Stimulated activated CD4-positive, alpha-beta T cell treated with anti-CD3 and anti-CD28 coated beads, Interleukin-2, amount 100 ng/mL, for 48 hours (primary cell): ENCODE measurements at regions not wholly inside any gene's neighbourhood (a gene's known extent, or its start where the extent isn't known, plus 50 kb on each side); places are given as distances from the start of the nearest gene placed in this dataset.
"Not testable (repeated sequence)": the region's sequence is repeated elsewhere in the genome, so short reads cannot be mapped to it uniquely, and the experiment has no call there.

Source experiments
- DNase-seq, 2 donors: peaks; one replicate each; pipeline ENCODE4 v3.0.0-alpha.2; 2020

GRCh38 chr7:68195642-68196041 is 1199.0 kb downstream of the TYW1 start:
- DNase-seq, result not testable (repeated sequence)

GRCh38 chr7:68200051-68200670 is 1203.5 kb downstream of the TYW1 start:
- no peak for DNase-seq

GRCh38 chr7:68203251-68203650 is 1206.6 kb downstream of the TYW1 start:
- DNase-seq, result no peak

DNA sequence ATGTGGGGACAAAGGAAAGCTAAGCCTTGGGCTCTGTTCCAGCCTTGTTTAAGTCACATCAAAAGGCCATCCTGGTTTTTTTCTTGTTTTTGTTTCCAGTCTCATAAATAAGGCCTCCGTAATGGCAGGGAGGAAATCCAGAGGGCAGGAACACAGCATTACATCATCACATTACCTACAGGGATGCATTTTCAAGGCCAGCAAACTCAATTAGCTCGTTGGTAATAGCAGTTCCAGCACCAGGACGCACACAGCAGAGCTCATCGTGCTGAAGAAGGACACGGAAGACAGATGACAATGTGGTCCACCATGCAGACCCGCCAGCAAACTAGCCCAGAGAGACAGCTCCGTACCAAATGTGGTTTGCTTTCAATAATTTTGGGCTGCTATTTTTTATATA is 1209.2 kb downstream of the TYW1 start:
- DNase-seq, result no peak

- no peak for DNase-seq
Observed at GRCh38 chr7:68206946-68207485, 1210.4 kb downstream of the TYW1 start.

GRCh38 chr7:68207676-68208075 is 1211.0 kb downstream of the TYW1 start:
- DNase-seq, result no peak

DNA sequence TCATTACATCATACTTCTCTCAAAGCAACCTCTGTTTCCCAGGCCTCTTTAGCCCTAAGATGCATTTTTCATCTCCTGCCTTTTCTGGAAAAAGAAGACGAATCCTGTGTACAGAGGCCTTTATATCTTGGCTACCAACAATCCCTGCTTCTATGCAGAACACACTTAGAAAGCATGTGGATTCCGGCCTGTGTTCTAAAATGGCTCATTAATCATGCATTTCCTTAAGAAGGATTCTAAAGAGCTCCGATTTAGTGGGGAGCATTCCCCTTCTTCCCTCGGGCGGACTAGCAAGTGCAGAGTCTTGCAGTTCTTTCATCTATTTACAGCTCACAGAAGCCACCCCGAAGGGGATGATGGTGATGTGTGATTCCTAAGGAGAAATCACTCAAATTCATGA is 1212.9 kb downstream of the TYW1 start:
- DNase-seq, result no peak

- no peak for DNase-seq
Observed at GRCh38 chr7:68213838-68214237, 1217.2 kb downstream of the TYW1 start.

GRCh38 chr7:68216051-68216450 is 1219.4 kb downstream of the TYW1 start:
- no peak for DNase-seq

DNA sequence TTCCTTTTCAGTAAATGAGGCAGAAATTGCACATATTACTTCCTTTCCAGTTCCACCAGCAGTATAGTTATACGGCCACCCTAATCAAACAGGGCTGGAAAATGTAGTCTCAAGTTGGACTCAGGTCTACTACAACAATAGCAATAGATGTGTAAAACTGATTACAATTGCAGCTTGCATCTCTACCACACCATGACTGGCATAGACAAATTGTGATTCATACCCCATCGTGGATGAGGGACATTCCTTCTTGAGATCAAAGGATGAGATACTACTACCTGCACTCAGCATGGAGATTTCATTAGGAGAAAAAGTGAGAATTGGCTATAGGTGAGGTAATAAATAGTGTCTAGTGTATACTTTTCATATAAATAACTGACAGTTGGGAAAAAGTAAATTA is 1220.8 kb downstream of the TYW1 start:
- no peak for DNase-seq

DNA sequence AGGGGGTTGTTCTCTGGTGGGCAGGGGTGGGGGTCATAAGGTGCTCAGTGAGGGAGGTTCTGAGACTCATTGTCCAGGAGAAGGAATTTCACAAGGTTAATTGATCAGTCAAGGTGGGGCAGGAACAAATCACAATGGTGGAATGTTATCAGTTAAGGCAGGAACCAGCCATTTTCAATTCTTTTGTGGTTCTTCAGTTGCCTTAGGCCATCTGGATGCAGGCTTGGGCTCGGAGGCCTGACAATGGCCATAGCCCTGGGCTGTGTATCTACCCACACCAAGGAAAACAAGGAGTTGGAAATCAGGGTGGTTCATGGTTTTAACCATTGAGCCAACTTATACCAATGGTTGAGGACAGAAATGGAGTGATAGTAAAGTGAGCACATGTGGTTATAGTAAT is 1221.8 kb downstream of the TYW1 start:
- DNase-seq, result no peak

- no peak for DNase-seq
Observed at GRCh38 chr7:68222311-68222710, 1225.7 kb downstream of the TYW1 start.

DNA sequence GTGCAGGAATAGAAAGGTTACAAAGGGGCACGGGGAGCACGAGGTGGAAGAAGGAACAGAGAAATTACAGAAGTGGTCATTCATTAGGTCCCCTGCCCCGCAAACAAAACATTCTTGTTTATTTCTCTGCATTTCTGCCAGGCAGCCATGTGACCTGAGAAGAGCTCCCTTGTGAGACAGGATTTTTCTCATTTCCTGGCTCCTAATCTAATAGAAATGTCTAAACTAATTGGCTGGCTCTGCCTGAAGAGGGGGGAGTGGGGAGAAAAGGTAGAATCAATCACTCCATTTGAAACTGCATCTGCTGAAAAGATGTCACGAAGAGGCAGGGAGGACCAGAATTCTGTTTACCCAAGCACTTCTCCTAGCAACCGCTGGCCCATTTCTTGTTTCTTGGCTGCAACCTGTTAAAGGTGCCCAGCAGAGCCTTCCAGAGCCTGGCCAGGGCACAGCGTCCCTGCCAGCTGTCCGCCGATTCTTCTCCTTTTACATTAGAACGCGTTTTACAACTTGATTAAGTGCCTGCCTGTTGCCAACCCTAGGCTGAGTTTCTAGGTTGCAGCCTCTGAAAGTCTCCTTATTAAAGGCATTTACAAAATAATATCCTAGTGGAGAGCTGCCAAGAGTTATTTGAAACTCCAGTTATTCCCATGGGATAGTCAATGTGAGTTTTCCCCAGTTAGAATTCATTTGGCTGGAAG is 1227.6 kb downstream of the TYW1 start:
- DNase-seq, result no peak

DNA sequence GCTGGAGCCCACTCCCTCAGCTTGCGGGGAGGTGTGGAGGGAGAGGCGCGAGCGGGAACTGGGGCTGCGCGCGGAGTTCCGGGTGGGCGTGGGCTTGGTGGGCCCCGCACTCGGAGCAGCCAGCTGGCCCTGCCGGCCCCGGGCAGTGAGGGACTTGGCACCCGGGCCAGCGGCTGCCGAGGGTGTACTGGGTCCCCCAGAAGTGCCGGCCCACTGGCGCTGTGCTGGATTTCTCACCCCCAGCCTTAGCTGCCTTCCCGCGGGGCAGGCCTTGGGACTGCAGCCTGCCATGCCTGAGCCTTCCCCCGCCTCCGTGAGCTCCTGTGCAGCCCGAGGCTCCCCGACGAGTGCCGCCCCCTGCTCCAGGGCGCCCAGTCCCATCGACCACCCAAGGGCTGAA is 1234.4 kb downstream of the TYW1 start:
- not testable (repeated sequence) for DNase-seq

DNA sequence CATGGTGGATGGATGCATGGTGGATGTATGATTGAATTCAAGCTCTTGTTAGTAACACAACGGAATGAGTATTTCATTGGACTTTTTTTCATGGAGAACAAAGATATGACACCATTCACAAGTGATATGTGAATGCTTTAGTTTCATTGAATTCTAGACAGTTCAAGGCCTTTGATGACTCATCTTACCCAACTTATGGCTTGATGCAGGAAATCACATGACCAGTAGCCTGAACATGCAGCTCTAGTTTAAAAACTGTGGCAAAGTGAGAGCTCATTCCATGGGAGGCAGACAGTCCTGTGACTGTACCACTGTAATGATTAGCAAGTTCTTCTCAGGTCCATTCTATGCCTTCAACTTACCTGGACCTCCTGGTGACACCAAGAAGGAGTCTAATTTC is 1239.3 kb downstream of the TYW1 start:
- no peak for DNase-seq

DNA sequence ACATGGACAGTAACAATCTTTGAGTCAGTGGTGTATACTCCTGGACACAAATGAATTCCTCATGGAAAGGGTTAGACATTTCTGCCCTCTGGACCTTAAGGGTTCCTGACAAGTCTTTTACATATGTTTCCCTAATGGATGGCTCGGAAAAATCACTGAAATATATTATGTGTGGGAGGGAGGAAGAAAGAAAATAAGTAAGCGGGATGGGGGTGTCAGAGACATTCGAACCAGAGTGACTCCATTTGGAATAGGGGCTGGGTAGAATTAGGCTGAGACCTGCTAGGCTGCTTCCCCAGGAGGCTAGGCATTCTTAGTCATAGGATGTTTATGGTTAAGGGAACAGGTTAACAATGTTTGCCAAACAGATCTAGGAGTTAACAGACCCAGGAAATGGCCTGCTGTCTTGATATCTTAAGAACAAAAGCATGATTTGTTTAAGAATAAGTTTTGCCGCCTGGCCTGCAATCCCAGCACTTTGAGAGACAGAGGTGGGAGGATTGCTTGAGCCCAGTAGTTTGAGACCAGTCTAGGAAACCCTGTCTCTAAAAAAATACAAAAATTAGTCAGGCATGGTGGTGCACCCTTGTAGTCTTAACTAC is 1241.7 kb downstream of the TYW1 start:
- no peak for DNase-seq

- no peak for DNase-seq
Observed at GRCh38 chr7:68243128-68243527, 1246.5 kb downstream of the TYW1 start.

DNA sequence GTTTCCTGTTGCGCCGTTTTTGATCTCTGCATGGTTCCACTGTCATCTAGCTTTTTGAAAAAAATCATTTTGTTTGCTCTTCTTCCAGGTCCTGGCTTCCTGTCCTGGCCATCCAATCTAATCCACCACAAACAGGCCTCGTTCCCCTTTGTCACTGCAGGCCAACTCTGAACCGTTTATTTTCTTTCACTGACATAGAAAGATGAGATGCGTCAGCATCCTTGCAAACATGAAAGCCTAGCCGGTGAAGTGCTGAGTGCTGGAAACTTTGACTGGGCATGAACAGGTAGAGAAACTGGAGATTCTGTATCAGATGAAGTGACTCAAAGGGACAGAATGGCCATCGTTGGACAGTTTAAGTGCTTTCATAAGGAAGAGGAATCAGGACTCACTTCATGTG is 1247.8 kb downstream of the TYW1 start:
- DNase-seq, result no peak

DNA sequence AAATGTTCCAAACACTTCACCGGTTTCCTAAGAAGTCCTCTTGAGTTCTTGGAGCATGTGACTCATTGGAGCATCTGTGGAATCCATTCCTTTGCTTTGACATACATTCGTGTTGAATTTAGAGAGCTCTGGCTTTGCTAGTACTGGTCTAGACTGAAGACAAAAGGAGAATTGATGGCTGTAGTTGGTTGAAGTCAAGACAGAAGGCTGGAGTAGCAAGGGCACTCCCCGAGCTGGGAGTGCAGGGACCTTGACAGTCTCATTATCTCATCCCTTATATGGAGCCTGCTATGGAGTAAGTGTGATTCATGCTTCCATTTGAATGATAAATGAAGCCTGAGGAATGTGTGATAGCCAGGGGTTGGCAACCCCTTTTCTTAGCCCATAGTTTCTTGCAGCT is 1249.1 kb downstream of the TYW1 start:
- no peak for DNase-seq

GRCh38 chr7:68246189-68246633 is 1249.6 kb downstream of the TYW1 start:
- no peak for DNase-seq

- no peak for DNase-seq
Observed at GRCh38 chr7:68247126-68247525, 1250.5 kb downstream of the TYW1 start.

GRCh38 chr7:68247571-68247970 is 1250.9 kb downstream of the TYW1 start:
- DNase-seq, result no peak

DNA sequence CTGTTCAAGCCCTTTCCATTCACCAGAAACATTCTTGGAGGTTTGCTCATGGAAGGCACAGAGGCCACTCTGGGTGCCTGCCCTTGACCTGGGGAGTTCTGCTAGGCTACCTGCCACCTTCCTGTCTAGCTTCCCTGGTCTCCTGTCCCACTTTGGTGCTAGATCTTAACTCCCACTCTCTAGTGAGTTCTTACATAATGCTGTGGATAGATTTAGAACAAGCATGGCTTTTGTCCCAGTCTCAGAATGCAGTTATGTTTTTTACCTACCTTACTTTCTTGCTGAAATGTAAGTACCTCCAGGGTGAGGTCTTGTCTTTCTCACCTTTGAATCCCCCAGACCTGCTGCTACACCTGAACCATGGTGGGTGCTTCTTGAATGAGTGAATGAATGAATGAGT is 1252.3 kb downstream of the TYW1 start:
- no peak for DNase-seq

DNA sequence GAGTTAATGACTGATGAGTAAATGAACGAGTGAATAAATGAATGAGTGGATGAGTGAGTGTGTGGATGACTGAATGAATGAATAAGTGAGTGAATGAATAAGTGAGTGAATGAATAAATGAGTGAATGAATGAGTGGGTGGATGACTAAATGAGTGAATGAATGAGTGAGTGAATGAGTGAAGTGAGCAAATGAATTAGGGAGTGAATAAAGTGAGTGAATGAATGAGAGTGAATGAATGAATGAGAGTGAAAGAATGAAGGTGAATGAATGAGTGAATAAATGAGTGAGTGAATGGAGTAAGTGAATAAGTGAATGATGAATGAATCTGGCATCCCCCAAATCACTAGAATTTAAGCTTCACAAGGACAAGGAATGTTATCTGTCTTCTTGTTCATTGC is 1253.0 kb downstream of the TYW1 start:
- no peak for DNase-seq
